ENCODE measurements at regions not wholly inside any gene's neighbourhood (a gene's known extent, or its start where the extent isn't known, plus 50 kb on each side); places are given as distances from the start of the nearest gene placed in this dataset.

DNA sequence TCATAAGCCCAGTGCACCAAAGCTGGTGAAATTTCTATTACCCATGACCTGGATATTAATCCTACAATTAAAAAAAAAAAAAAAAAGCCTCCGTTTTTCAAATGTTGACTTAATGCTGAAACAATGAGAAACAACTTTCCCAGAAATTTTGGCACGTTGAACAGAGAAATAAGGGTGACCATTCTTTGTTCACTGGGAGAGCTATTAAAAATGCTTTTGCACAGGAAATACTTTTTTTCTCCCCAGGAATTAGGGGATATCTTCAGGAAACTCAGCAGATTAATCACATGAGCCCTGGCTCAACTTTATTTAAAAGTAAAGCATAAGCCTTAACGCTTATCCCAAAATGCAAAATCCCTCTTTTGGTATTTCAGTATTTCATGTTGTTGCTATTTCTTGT is 54.8 kb upstream of the FLRT2 start:
- no peaks in the 10 kb centered on the region for H3K36me3 ChIP-seq (ENCODE audit: control insufficient read depth, insufficient read depth, low read length)
- H3K27me3 ChIP-seq (ENCODE audit: control insufficient read depth, insufficient read depth, low read length), result no peaks in the 10 kb centered on the region
- DNase-seq (ENCODE audit: low read depth), result no peak
- no peak overlapping the region for H3K4me3 ChIP-seq (ENCODE audit: low read depth, low read length)
- TF ChIP-seq, protein P1, sequence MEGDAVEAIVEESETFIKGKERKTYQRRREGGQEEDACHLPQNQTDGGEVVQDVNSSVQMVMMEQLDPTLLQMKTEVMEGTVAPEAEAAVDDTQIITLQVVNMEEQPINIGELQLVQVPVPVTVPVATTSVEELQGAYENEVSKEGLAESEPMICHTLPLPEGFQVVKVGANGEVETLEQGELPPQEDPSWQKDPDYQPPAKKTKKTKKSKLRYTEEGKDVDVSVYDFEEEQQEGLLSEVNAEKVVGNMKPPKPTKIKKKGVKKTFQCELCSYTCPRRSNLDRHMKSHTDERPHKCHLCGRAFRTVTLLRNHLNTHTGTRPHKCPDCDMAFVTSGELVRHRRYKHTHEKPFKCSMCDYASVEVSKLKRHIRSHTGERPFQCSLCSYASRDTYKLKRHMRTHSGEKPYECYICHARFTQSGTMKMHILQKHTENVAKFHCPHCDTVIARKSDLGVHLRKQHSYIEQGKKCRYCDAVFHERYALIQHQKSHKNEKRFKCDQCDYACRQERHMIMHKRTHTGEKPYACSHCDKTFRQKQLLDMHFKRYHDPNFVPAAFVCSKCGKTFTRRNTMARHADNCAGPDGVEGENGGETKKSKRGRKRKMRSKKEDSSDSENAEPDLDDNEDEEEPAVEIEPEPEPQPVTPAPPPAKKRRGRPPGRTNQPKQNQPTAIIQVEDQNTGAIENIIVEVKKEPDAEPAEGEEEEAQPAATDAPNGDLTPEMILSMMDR (IDR thresholded peaks at IDR 0.05; ENCODE audit: insufficient read depth, low read length, poor library complexity, severe bottlenecking), result no peak

DNA sequence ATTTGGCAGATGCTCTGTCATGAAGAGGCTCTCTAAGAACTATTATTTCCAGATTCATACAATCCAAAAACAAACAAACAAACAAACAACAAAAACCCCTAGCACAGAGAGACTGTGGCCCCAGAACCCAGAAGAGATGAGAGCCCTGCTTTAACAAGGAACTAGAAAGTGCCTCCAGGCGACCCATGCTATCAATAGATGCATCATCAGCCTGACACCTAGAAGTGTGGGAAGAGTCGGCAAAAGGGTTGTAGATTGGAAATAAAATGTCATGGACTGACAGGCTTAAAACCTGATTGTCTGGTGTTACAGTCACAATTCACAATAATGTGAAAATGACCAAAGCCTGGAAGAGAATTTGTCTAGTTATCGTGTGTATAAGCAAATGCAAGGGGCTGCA is 50.6 kb upstream of the FLRT2 start:
- DNase-seq (ENCODE audit: low read depth), result no peak
- Histone ChIP-seq H3K4me3 (ENCODE audit: low read depth, low read length) (no peak overlapping the region), H3K36me3 (ENCODE audit: control insufficient read depth, insufficient read depth, low read length) (no peaks in the 10 kb centered on the region), H3K27me3 (ENCODE audit: control insufficient read depth, insufficient read depth, low read length) (no peaks in the 10 kb centered on the region)
- TF ChIP-seq, protein P1 (IDR thresholded peaks at IDR 0.05; ENCODE audit: insufficient read depth, low read length, poor library complexity, severe bottlenecking), result no peak

DNA sequence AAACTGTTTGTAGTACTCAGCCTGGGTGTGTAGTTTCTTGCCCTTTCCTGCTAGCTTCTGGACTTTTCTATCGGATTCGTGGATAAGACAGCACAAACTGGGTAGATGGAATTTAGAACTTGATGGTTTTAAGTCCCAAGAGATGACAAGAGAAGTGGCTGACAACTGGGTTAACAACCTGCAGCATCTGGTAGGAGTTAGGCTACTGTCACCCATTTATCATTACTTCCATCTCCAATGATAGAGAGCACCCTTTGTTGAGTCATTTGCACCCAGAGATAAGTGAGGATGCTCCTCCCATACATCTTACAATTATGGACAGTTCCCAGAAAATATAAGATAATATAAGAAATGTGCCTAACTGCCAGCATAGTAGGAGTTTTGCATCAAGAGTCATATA is 50.2 kb upstream of the FLRT2 start:
- no peak overlapping the region for H3K4me3 ChIP-seq (ENCODE audit: low read depth, low read length)
- TF ChIP-seq, protein P1 (IDR thresholded peaks at IDR 0.05; ENCODE audit: insufficient read depth, low read length, poor library complexity, severe bottlenecking), result no peak
- H3K36me3 ChIP-seq (ENCODE audit: control insufficient read depth, insufficient read depth, low read length), result no peaks in the 10 kb centered on the region
- no peak for DNase-seq (ENCODE audit: low read depth)
- no peaks in the 10 kb centered on the region for H3K27me3 ChIP-seq (ENCODE audit: control insufficient read depth, insufficient read depth, low read length)

Data from kidney epithelial cell (primary cell).